ENCODE measurements at regions not wholly inside any gene's neighbourhood (a gene's known extent, or its start where the extent isn't known, plus 50 kb on each side); places are given as distances from the start of the nearest gene placed in this dataset.
"Not testable (repeated sequence)": the region's sequence is repeated elsewhere in the genome, so short reads cannot be mapped to it uniquely, and the experiment has no call there.

DNA sequence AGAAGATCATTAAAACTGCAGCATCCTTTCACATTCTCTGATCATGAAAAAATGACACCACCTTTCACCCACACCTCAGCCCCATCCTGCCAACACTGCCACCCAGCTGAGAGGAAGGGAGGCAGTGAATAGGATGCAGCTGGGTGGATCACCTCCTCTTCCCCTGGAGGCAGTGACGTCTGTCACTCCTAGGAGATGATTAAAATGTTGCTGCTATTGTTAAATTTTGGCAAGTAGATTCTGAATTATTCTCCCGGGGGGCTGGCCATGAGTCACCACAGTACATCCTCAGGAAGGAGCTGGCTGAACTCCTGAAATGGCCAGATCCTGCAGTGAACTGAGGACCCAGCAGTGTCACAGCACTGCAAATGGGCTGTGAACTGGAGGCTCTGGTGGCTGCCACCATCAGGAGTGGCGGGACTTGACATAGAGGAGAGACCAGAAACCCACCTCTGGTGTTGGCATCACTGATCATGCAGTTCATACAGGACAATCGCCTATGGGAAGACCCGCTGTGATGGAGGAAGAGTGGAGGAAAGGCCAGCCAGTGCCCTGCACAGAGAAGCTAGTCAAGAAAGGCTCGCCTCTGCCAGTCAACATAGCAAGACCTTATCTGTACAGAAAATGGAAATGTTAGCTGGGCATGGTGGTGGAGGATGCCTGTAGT, 199.1 kb downstream of the FAM43A start:
- no peak for DNase-seq (ENCODE audit: low spot score)

GRCh38 chr3:194885766-194886165, 200.1 kb downstream of the FAM43A start:
- no peak for DNase-seq (ENCODE audit: low spot score)

DNA sequence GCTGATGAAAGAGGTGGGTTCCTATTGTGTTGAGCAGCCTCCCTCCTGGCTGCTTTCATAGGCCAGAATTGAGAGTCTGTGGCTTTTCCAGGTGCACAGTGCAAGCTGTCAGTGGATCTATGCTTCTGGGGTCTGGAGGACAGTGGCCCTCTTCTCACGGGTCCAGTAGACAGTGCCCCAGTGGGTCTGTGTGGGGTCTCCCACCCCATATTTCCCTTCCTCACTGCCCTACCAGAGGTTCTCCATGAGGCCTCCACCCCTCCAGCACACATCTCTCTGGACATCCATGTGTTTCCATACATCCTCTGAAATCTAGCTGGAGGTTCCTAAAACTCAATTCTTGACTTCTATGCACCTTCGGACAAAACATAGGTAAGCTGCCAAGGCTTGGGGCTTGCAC, 201.2 kb downstream of the FAM43A start:
- no peak for DNase-seq (ENCODE audit: low spot score)

- not testable (repeated sequence) for DNase-seq (ENCODE audit: low spot score)
Measured at GRCh38 chr3:194888062-194888461, 202.4 kb downstream of the FAM43A start.

GRCh38 chr3:194888916-194889315, 203.2 kb downstream of the FAM43A start:
- no peak for DNase-seq (ENCODE audit: low spot score)

DNA sequence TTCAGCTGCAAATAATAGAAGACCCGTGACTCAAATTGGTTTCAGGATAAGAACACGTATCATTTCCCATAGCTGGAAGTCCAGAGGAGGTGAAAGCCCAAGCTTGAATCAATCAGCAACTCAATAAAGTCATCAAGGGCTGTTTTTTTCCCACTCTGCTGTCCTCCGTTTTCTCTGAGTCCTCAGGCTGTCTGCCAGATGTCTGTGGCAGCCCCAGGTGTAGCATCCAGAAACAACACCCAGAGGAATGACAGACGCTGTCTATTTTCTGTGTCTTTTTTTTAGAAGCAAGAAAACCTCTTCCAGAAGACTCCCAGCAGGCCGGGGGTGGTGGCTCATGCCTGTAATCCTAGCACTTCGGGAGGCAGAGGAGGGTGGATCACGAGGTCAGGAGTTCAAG, 204.4 kb downstream of the FAM43A start:
- no peak for DNase-seq (ENCODE audit: low spot score)

DNA sequence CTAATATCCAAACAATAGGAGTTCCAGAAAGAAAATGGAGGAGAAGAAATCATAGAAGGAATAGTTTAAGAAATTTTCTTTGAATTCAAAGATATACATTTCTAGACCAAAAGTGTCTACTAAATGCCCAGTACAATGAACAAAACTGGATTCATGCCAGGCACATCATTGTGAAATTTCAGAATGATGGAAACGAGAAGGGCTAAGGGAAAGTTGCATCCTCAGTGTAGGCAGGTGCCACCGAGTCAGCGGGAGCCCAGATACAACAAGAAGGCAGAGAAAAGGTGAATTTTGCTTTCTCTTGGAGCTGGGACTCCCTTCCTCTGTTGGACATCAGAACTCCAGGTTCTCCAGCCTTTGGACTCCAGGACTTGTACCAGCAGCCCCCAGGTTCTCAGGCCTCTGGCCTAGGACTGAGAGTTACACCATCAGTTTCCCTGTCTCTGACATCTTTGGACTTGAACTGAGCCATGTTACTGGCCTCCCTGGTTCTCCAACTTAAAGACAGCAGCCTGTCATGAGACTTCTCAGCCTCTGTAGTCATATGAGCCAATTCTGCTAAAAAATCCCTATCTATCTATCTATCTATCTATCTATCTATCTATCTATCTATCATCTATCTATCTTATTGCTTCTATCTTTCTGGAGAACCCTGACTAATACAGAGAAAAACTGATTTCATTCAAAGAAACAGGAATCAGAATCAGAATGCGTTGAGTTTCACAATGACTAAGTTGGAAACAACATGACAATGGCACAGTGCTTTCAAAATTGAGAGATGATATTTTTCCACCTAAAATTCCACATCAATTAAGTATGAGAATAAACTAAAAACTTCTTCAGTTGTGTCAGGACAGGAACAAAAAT, 207.7 kb downstream of the FAM43A start:
- DNase-seq (ENCODE audit: low spot score) = no peak

- no peak for DNase-seq (ENCODE audit: low spot score)
Measured at GRCh38 chr3:194894538-194894937, 208.9 kb downstream of the FAM43A start.

DNA sequence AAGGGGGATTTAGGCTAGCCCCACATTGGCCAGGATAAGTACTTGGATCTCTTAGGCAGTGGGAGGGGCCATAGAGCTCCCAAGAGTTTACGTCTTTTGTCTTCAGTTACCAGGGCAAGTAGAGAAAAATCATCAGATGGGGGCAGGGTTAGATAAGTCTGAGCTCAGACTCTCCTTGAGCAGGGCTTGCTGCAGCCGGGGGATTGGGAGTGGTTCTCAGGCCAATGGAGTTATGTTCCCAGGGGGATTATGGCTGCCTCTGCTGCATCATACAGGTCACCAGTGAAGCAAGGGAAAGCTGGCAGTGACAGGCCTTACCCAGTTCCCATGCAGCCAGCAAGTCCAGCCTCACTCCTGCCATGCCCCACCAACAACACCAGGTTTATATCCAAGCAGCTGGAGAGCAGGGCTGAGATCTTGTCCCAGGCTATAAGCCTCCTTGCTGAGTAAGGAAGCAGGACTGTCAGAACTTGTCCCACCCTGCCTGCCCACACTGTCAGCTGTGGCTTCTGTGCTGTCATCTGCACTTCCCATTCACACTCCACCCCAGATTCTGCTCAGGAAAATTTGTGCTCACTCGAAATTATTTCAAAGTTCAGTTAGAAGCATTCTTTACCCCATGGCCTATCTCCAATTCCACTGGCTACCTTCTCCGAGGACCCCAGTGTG, 215.3 kb downstream of the FAM43A start:
- no peak for DNase-seq (ENCODE audit: low spot score)

- not testable (repeated sequence) for DNase-seq (ENCODE audit: low spot score)
Measured at GRCh38 chr3:194903447-194903846, 217.8 kb downstream of the FAM43A start.

GRCh38 chr3:194904999-194905398, 219.3 kb downstream of the FAM43A start:
- not testable (repeated sequence) for DNase-seq (ENCODE audit: low spot score)

DNA sequence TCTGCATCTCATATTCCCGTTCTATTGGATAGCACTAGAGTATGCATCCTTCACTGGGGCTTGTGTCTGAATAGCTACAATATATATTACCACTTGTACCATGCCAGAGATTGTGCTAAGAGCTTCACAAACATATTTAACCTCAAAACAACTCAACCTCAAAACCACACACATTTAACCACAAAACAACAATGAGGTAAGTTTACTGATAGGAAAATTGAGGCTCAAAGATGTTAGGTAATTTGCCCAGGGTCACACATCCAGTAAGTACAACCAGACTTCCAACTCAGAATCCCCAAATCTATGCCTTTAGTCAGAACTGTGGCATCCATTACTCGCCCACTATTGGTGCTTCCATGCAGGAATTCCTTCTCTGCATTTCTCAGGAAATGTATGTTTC, 220.0 kb downstream of the FAM43A start:
- DNase-seq (ENCODE audit: low spot score) = no peak

DNA sequence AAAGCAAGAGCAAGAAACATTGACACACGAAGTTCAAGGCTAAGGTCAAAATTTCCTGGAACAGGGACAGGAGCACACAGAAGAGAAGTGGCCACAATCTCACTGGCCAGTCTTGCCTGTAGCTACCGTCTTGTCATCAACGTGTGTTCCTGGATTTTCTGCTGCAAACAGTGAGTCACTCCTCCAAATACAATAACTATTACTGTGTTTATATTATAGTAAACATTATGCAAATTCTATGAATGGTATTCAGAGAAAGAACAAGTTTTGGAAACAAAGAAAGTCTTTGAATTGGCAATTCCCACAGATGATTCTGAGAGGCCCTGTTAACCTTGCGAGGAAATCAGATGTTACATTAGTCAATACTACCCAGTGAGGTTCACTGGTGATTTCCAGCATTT, 220.5 kb downstream of the FAM43A start:
- DNase-seq (ENCODE audit: low spot score) = no peak

GRCh38 chr3:194906970-194907629, 221.4 kb downstream of the FAM43A start:
- DNase-seq (ENCODE audit: low spot score) = no peak

DNA sequence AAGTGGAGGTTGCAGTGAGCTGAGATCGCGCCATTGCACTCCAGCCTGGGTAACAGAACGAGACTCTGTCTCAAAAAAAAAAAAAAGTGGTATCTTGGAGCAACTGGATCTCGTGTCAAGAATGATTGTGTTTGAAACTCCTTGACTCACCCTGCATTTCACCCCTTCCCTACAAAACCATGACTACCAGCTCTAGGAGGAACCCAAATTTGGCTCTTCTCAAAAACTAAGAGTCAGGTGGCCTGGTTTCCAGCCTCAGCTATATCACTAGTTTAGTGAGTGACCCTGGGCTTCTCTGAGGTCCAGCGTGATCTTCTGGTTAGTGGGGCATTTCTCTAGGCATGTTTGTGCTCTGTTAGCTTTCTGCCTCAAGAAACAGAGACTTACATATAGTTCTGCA, 222.1 kb downstream of the FAM43A start:
- no peak for DNase-seq (ENCODE audit: low spot score)

DNA sequence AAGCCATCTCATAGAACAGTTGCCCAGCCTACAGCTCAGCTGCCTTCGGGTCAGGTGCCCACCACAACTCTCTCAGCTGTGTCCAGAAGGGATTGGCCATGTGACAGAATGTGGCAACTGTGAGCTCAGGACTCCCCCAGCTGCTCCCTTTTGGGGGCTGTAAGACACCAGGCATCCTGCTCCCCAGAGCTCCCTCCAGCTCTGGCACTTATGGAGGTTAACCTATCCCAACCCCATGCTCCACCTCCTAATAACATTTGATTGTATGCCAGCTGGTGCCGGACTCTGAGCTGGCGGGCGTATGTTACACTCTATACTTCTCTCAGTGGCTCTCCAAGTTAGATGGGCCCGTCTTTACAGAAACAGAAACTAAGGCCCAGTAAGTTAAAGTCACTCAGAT, 222.8 kb downstream of the FAM43A start:
- no peak for DNase-seq (ENCODE audit: low spot score)

DNA sequence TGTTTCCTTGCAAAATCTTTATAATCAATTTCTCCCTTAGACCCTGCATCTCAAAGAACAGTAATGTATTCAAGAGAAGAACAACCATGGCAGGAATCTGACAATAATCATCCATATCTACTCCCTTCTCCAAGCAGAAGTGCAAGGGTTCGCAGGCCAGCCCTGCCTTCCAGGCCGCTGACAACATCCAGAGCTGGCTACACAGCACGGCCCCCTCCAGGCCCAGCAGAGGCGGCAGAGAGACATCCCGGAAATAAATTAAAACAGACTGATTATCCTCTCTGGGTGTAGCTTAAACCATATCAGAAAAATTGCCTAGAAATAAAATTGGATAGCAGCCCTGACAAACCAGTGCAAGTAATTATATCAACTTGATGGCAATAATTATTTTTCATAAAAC, 223.3 kb downstream of the FAM43A start:
- no peak for DNase-seq (ENCODE audit: low spot score)

DNA sequence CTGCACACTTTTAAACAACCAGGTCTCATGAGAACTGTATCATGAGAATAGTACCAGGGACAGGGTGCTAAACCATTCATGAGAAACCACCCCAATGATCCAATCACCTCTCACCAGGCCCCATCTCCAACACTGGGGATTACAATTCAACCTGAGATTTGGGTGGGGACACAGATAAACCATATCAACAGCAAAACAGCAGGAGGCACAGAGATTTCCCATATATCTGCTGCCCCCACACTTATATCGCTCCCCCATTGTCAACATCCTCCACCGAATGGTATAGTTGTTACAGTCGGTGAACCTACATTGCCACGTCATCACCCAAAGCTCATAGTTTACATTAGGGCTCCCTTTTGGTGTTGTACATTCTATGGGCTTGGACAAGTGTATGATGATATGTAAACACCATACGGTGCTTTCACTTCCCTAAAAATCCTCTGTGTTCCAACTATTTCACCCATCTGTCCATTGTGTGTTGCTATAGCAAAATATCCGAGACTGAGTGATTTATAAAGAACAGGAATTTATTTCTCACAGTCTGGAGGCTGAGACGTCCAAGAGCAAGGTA, 224.8 kb downstream of the FAM43A start:
- DNase-seq (ENCODE audit: low spot score) = peak; percentile 16

DNA sequence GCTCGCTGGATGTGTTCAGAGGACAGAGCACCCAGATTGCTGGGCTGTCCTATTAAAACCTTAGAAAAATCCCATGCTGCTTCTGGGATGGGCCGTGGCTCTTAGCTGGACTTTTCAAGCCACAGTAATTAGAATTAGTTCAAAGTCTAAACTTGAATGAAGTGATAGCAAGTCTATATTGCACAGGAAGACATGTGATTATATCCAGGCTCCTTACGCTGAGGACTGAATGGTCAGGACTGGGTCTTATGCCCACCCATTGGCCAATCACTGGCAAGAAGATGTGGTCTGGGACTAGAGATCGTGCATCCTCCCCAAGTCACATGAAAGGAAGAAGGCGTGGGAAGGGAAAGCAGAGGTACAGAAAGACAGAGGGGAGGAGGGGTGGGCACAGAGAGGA, 227.6 kb downstream of the FAM43A start:
- no peak for DNase-seq (ENCODE audit: low spot score)

DNA sequence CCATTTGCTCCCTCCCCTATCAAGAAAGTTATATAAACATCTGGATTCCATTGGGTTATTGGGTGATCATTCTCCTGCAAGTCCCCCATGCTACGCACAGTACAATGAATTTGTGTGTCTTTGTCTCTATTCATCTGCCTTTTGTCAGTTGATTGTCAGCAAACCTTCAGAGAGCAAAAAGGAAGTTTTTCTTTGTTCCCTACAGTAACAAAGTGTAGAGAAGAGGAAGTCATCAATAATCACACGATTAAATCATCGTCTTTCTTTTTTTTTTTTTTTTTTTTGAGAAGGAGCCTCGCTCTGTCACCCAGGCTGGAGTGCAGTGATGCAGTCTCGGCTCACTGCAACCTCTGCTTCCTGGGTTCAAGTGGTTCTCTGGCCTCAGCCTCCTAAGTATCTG, 239.2 kb downstream of the FAM43A start:
- DNase-seq (ENCODE audit: low spot score) = not testable (repeated sequence)

DNA sequence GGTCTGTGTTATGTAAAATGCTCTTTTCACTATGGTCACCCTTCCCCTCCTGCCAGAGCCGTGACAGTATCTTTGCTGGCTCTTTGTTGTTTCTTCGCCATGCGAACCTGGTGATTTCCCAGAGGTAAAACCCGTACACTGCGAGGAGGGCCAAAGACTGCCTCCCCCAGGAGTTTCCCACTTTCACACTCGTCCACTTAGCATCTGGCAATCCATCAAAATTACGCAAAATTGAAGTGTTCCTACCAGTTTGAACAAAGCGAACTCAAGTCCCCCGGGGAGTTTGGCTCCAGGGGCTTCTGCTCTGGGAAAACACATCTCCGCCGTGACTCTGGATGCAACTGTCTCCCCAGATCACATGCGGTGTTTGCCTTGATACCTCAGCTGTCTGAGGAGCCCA, 239.9 kb downstream of the FAM43A start:
- no peak for DNase-seq (ENCODE audit: low spot score)

DNA sequence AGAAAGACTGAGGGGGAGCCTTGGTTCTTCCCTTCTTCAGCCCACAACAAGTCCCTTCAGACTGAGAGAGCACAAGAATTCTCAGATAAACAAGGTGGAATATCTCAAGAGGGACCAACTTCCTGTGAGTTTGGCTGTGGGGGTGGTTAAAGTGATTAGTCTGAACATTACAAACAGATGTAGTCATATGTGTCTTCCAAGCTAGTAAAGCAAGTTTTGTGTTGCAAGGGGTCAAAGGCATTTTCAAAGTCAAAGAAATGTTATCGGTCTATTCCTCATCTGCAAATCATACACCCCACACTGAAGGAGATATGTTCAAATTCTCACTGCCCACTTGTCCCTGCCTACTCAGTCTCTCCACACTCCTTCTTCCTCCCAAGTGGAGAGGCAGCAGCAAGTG, 242.5 kb downstream of the FAM43A start:
- no peak for DNase-seq (ENCODE audit: low spot score)
